Panc1 (cell line): ENCODE measurements at regions not wholly inside any gene's neighbourhood (a gene's known extent, or its start where the extent isn't known, plus 50 kb on each side); places are given as distances from the start of the nearest gene placed in this dataset.

Experiments used
- POLR2AphosphoS5 ChIP-seq: IDR thresholded peaks from 2 replicates; pipeline ENCODE4 v1.6.1; 2012; ENCODE audit warnings: mild to moderate bottlenecking, low read depth, low read length, moderate library complexity
- SIN3A ChIP-seq: IDR thresholded peaks from 2 replicates; pipeline ENCODE4 v1.6.1; 2012; ENCODE audit warnings: low read depth, mild to moderate bottlenecking, low read length, moderate library complexity, borderline replicate concordance; ENCODE audit not compliant: insufficient read depth
- TCF7L2 ChIP-seq: IDR thresholded peaks from 2 replicates; pipeline ENCODE4 v1.6.1; 2011; ENCODE audit warnings: mild to moderate bottlenecking, low read depth, low read length, inconsistent platforms
- TF ChIP-seq, protein P1 (sequence below): fragments of 450-650 bp; IDR thresholded peaks from 2 replicates; pipeline ENCODE4 v1.5.1; 2017; ENCODE audit warnings: mild to moderate bottlenecking

DNA sequence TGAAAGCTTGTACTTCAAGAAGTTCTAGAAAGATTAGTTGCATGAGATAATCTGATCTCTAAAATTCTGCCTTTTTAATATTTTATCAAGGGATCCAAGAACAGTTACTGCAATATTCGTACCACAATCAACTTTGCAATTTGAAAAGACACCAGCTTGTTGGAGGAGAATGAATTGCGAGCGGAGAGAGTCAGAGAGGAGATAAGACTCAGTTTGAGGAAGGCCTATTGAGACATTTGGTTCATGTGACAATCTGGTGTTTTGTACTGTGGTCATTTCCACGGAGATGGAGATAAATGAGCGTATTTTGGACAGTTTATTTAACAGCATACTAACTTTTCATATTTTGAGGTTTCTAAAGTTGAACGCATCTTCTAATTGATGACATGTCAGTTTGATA lies 1276.0 kb downstream of the EFNB2 start:
- TF ChIP-seq, protein P1, sequence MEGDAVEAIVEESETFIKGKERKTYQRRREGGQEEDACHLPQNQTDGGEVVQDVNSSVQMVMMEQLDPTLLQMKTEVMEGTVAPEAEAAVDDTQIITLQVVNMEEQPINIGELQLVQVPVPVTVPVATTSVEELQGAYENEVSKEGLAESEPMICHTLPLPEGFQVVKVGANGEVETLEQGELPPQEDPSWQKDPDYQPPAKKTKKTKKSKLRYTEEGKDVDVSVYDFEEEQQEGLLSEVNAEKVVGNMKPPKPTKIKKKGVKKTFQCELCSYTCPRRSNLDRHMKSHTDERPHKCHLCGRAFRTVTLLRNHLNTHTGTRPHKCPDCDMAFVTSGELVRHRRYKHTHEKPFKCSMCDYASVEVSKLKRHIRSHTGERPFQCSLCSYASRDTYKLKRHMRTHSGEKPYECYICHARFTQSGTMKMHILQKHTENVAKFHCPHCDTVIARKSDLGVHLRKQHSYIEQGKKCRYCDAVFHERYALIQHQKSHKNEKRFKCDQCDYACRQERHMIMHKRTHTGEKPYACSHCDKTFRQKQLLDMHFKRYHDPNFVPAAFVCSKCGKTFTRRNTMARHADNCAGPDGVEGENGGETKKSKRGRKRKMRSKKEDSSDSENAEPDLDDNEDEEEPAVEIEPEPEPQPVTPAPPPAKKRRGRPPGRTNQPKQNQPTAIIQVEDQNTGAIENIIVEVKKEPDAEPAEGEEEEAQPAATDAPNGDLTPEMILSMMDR, result no peak
- no peak for TF ChIP-seq SIN3A
- TF ChIP-seq POLR2AphosphoS5, result no peak
- no peak for TF ChIP-seq TCF7L2
